AG04449 (cell line): ENCODE measurements at regions not wholly inside any gene's neighbourhood (a gene's known extent, or its start where the extent isn't known, plus 50 kb on each side); places are given as distances from the start of the nearest gene placed in this dataset.

ENCODE experiments used
- CTCF ChIA-PET: fragments of 350-600 bp; formaldehyde crosslinking; extraction: SDS; loops from one replicate; lab custom pipeline; 2021; ENCODE audit warnings: antibody characterized with exemption; lab: Yijun Ruan, JAX
- POLR2A ChIA-PET: fragments of 400-600, 350-600 bp; formaldehyde crosslinking; extraction: SDS; loops from one replicate; lab custom pipeline; 2020; ENCODE audit warnings: antibody characterized with exemption, inconsistent platforms; lab: Yijun Ruan, JAX
- DNase-seq: peaks from one replicate; pipeline ENCODE4 v3.0.0-alpha.2; 2010; ENCODE audit warnings: low read depth, low spot score
- H3K4me3 ChIP-seq: 2 replicates; pipeline ENCODE4 v1.5.1; 2011; ENCODE audit warnings: low read depth, mild to moderate bottlenecking, control low read depth, low read length
- TF ChIP-seq, protein P1 (sequence below): IDR thresholded peaks from one replicate; pipeline ENCODE4 v1.5.1; 2011; ENCODE audit warnings: mild to moderate bottlenecking, moderate library complexity, low read length, control low read depth, inconsistent platforms; ENCODE audit not compliant: insufficient read depth; ENCODE audit errors: missing control alignments

DNA sequence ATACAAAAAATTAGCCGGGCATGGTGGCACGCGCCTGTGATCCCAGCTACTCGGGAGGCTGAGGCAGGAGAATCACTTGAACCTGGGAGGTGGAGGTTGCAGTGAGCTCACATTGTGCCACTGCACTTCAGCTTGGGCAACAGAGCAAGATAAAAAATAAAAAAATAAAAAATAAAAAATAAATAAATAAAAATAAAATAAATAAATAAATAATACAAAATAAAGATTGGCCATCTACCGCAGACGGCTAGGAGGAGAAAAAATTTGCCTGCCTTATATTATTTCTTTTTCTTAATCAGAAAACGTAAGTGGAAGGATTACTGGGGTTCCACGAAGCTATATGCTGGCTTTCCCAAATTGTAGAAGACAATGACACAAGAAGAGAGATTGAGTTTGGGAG lies 229.7 kb downstream of the EPHA4 start:
- ChIA-PET CTCF (no interaction called here), POLR2A (no interaction called here)
- no peak for DNase-seq
- no peak overlapping the region for H3K4me3 ChIP-seq
- TF ChIP-seq, protein P1, sequence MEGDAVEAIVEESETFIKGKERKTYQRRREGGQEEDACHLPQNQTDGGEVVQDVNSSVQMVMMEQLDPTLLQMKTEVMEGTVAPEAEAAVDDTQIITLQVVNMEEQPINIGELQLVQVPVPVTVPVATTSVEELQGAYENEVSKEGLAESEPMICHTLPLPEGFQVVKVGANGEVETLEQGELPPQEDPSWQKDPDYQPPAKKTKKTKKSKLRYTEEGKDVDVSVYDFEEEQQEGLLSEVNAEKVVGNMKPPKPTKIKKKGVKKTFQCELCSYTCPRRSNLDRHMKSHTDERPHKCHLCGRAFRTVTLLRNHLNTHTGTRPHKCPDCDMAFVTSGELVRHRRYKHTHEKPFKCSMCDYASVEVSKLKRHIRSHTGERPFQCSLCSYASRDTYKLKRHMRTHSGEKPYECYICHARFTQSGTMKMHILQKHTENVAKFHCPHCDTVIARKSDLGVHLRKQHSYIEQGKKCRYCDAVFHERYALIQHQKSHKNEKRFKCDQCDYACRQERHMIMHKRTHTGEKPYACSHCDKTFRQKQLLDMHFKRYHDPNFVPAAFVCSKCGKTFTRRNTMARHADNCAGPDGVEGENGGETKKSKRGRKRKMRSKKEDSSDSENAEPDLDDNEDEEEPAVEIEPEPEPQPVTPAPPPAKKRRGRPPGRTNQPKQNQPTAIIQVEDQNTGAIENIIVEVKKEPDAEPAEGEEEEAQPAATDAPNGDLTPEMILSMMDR, result no peak

DNA sequence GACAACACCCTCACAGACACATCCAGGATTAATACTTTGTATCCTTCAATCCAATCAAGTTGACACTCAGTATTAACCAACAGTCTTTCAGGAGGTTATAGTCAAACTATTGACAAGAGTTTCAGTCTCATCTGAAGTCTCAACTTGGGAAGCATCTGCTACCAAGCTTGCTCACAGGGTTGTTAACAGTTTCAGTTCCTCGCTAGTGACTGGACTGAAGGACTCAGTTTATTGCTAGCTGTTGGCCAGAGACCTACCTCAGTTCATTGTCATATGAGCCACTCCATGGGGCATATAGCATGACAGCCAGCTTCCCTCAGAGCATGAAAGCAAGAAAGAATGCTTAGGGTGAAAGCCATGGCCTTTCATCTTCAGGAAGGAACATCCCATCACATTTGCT lies 228.6 kb downstream of the EPHA4 start:
- no peak for DNase-seq
- ChIA-PET POLR2A (no interaction called here), CTCF (no interaction called here)
- TF ChIP-seq, protein P1, result no peak
- no peak overlapping the region for H3K4me3 ChIP-seq

DNA sequence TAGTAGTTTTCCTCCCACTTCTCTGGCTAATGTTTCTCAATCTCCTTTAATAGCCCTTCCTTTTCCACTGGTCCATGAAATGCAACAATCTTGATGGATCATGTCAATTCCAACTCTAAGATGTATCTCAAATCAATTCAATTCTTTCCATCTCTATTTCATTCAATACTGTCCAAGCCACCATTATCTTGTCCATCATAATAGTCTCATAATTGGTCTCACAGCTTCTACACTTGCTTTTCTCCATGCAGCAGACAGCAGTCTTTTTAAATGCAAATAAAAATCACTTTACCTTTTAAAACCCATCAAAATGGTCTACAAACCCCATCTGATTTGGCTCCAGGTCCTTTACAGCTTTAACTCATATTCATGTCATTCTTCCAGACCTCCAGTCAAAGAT lies 226.6 kb downstream of the EPHA4 start:
- no peak overlapping the region for H3K4me3 ChIP-seq
- POLR2A ChIA-PET, result no interaction called here
- DNase-seq, result no peak
- CTCF ChIA-PET, result no interaction called here
- TF ChIP-seq, protein P1, result no peak

DNA sequence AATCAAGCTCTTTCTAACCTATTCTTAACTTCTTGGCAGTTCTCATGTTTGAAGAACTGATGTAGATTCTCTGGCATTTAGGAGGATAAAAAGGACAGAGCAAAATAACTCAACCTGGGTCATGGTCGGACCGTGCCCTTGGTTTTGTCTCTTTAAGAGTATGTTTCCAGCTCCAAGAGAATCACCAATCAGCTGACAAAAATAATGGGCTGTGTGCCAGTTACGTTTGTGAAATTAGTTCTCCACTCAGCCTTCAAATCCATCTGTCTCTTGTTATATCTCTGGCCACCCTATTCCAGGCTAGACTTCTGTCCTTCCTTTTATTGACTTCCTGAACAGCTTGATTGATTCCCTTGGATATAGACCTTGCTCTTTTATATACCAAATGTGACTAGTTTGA lies 225.7 kb downstream of the EPHA4 start:
- no peak for DNase-seq
- H3K4me3 ChIP-seq, result no peak overlapping the region
- ChIA-PET CTCF (no interaction called here), POLR2A (interaction anchor here (0.5 kb wide), 1 partner anchor 116 kb away, joined by 4 read pairs; no protein-coding TSS in a partner anchor)
- TF ChIP-seq, protein P1, result no peak

DNA sequence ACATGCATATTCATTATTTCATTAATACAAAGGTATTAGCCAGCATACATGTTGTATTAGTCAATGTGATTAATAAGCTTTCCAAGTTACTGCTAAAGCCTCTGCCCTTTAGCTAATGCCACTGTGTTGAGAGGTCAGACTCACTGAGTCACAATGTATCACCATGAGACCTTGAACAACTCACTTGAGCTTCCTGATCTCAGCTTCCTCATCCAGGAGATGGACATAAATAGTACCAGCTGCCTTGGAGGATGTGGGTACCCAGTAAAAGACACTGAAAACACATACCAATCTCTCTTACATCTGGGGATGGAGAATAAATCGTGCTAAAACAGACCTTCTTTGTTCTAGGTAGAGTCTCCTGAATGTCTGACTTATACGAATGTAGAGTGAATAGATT lies 224.6 kb downstream of the EPHA4 start:
- TF ChIP-seq, protein P1, result no peak
- no peak overlapping the region for H3K4me3 ChIP-seq
- DNase-seq, result no peak
- ChIA-PET CTCF (no interaction called here), POLR2A (no interaction called here)

DNA sequence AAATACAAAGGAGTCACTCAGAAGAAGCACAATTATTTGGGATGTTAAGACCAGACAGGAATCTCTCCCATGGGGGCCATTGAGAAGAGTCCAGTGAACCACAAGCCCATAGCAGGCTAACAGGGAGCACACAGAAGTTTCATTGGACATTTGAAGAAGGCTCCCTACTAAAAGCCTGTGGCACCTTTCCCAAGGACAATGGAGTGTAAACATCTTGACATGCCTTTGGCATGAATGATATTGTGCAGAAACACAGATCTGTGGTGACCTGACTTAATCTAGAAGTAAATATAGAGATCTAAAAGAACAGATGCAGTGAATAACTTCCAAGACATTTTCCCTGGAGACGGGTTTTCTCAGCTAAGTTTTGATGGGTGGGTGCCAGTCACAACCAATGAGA lies 221.5 kb downstream of the EPHA4 start:
- H3K4me3 ChIP-seq, result no peak overlapping the region
- TF ChIP-seq, protein P1, result no peak
- ChIA-PET POLR2A (no interaction called here), CTCF (no interaction called here)
- DNase-seq, result no peak

DNA sequence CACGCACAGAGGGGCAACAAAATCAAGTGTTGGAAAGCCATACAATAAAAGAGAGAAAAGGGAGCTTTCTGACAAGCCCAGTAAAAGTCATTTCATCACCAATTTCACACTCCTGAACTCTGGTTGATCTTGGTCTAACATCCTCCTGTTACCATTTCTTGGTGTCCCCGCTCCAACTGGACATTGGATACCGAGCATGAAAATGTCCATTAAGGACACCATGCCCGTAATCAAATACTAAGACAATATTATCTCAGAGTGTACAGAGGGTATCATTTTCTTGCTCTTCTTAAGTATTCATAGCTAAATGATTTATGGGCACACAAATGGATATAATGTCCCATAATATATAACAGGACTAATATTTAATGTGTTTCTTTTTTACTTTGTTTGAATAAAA lies 218.9 kb downstream of the EPHA4 start:
- TF ChIP-seq, protein P1, result no peak
- ChIA-PET POLR2A (no interaction called here), CTCF (no interaction called here)
- no peak for DNase-seq
- no peak overlapping the region for H3K4me3 ChIP-seq
